GM12892 (cell line): ENCODE measurements at regions not wholly inside any gene's neighbourhood (a gene's known extent, or its start where the extent isn't known, plus 50 kb on each side); places are given as distances from the start of the nearest gene placed in this dataset.

ENCODE experiments used
- DNase-seq: peaks from one replicate; pipeline ENCODE4 v3.0.0; 2011; ENCODE audit not compliant: insufficient read length
- FAIRE-seq: peaks from 2 replicates; lab custom pipeline; 2011; peaks lifted over from hg19 to GRCh38; lab: Jason Lieb, UNC
- POLR2A ChIP-seq: IDR thresholded peaks from 2 replicates; pipeline ENCODE4 v1.6.1; 2011; ENCODE audit warnings: low read depth, low read length, control low read depth
- POLR2AphosphoS5 ChIP-seq: IDR thresholded peaks from 2 replicates; pipeline ENCODE4 v1.6.1; 2011; ENCODE audit warnings: low read depth, low read length, control low read depth
- TAF1 ChIP-seq: IDR thresholded peaks from 2 replicates; pipeline ENCODE4 v1.6.1; 2011; ENCODE audit warnings: low read depth, mild to moderate bottlenecking, control low read depth, low read length, borderline replicate concordance

- FAIRE-seq (no peak), DNase-seq (no peak)
- TF ChIP-seq POLR2AphosphoS5 (no peak), TAF1 (no peak), POLR2A (no peak)
These were observed 72.4 kb upstream of the GPC1 start for GRCh38 chr2:240362826-240363745.

DNA sequence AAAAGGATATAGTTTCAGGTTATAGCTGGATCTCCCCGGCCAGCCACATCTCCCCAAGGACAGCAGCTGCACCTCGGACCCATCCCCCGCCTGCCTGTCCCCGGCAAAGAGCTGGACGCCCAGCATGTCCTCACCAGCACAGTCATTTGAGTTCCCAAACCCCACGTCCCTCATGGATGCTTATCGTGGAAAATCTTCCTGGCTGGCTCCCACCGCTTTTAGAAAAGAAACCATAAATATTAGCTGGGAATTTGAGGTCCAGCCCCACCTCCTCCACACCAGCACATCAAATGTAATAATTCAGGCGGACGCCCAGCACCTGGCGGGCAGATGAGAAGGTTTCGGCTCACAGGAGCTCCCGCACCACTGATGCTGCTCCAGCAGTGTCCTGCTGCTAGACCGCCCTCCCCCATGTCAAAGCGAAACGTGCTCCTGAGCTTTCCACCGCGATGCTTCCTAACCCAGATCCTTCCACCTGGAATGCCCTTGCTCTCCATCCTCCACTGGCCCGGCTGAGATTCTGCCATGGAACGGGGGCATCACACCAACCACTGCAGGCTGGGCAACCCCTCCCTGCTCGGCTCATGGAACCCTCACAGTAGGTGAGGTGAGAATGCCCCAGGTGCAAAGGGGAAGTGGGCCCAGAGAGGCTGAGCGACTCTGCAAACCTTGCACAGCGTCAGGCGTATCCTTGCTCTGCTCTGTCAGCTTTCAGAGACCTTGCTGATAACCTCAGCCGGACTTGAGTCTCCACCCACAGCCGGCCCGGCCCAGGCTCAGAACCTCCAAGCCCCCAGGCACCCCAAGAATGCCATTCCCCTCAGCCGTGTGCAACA lies 71.5 kb upstream of the GPC1 start:
- no peak for DNase-seq
- no peak for FAIRE-seq
- TF ChIP-seq TAF1, result no peak
- no peak for TF ChIP-seq POLR2A
- TF ChIP-seq POLR2AphosphoS5, result no peak

GRCh38 chr2:240364582-240364960 lies 70.9 kb upstream of the GPC1 start:
- no peak for FAIRE-seq
- TF ChIP-seq POLR2A (no peak), TAF1 (no peak), POLR2AphosphoS5 (no peak)
- DNase-seq, result no peak

GRCh38 chr2:240364961-240365775 lies 70.3 kb upstream of the GPC1 start:
- TF ChIP-seq POLR2A (no peak), TAF1 (no peak), POLR2AphosphoS5 (no peak)
- DNase-seq, result no peak
- no peak for FAIRE-seq

- DNase-seq (no peak), FAIRE-seq (no peak)
- TF ChIP-seq POLR2A, result no peak
- no peak for TF ChIP-seq POLR2AphosphoS5
- no peak for TF ChIP-seq TAF1
These were observed 69.4 kb upstream of the GPC1 start for GRCh38 chr2:240365971-240366471.

GRCh38 chr2:240366901-240367300 lies 68.6 kb upstream of the GPC1 start:
- DNase-seq (no peak), FAIRE-seq (no peak)
- TF ChIP-seq TAF1 (no peak), POLR2AphosphoS5 (no peak), POLR2A (no peak)

- TF ChIP-seq POLR2AphosphoS5, result no peak
- no peak for TF ChIP-seq TAF1
- no peak for TF ChIP-seq POLR2A
- FAIRE-seq (no peak), DNase-seq (no peak)
These were observed 67.7 kb upstream of the GPC1 start for GRCh38 chr2:240367721-240368120.

GRCh38 chr2:240368781-240369331 lies 66.6 kb upstream of the GPC1 start:
- FAIRE-seq, result no peak
- TF ChIP-seq POLR2A (no peak), POLR2AphosphoS5 (no peak), TAF1 (no peak)

GRCh38 chr2:240369335-240369734 lies 66.1 kb upstream of the GPC1 start:
- DNase-seq, result no peak
- no peak for FAIRE-seq
- TF ChIP-seq TAF1, result no peak
- TF ChIP-seq POLR2AphosphoS5, result no peak
- no peak for TF ChIP-seq POLR2A

More at GRCh38 chr2:240368781-240369331, 66.6 kb upstream of the GPC1 start:
- no peak for DNase-seq

DNA sequence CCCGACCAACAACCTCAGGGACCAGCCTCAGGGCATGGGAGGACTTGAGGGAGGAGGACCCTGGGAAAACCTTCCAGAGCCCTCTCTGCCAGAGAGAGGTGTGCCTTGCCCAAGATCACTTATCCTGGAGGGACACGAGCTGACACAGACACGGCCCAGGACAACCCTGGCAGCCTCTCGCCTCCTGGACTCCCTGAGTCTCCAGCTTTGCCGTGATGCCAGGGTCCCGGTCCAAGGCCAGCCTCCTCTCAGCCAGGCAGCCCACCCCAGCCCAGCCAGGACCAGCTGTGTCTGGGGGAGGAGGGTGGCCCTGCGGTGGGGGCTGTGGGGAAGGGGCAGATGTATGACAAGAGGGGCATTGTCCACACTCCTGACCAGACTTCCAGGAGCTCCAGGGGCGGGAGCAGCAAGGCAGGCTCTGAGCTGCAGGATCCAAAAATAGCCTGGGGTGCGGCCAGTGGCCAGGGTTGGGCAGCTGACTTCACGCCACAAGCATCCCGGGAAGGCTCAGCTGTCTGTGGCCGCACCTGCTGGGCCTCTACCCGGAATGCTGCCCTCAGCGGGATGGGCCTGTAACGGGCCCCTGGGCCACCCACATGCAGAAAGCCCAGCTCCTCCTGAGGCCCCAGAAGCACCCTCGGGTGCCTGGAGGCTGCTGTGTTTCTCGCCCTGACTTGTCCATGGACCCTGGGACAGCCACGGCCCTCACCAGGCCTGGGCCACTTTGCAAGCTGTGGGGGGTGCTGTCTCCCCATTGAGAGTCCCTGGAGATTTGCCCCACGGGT lies 65.5 kb upstream of the GPC1 start:
- DNase-seq (no peak), FAIRE-seq (no peak)

More for the DNA sequence above, 65.5 kb upstream of the GPC1 start:
- no peak for TF ChIP-seq POLR2AphosphoS5
- TF ChIP-seq POLR2A, result no peak
- TF ChIP-seq TAF1, result no peak
